Activated CD4-positive, CD25-positive, alpha-beta regulatory T cell treated with anti-CD3 and anti-CD28 coated beads, Interleukin-2, amount 50 U/mL, for 16 hours (primary cell): ENCODE measurements at regions not wholly inside any gene's neighbourhood (a gene's known extent, or its start where the extent isn't known, plus 50 kb on each side); places are given as distances from the start of the nearest gene placed in this dataset.

Source experiments
- DNase-seq: peaks from one replicate; pipeline ENCODE4 v3.0.0-alpha.2; 2020; ENCODE audit warnings: low read depth, low spot score

DNA sequence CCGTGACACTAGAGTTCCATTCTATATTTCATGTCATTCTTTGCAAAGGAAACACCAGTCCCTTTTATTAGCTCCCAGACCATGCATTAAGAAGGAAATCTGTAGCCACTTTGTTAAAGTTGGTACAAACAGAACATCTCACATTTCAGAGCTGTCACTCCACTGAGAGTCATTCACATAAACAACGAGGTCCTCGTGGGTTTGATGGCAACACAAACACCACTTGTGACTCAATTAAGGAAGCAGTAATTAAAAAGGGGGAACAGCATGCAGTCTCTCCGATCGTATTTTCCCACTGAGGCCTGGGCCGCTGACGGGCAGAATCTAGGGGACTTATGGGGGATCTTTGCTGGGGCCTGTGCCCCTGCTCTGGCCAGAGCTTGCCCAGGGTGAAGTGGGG lies 94.2 kb upstream of the ZNF618 start:
- DNase-seq, result no peak

DNA sequence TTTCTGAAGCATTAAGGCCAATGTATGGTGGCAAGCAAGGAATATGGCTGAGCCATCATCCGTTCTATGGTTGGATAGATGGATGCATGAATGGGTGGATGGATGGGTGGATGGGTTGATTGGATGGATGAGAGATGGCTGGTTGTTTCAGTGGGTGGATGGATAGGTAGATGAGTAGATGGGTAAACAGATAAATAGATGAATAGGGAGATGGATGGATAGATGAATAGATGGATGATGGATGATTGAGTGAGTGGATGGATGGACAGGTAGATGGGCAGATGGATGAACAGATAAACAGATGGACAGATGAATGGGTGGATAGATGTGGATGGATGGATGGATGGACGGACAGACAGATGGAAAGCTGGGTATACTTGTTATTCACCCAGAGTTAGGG lies 92.6 kb upstream of the ZNF618 start:
- no peak for DNase-seq

DNA sequence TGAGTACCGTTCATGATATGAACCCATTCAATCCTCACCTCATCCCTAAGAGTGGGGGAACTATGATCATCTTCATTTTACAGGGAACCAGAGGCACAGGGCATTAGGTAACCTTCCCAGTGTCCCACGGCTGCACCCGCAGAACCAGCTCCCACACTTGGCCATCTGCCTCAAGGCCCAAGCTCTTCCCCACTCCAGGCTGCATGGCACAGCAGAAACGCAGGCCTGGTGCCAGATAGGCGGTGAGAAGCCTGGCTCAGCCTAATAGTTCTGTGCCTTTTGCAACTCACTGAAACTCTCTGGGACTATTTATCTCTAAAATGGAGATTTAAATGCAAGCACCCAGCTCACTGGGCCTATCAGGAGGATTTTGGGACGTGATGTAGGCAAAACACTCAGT lies 90.8 kb upstream of the ZNF618 start:
- no peak for DNase-seq

DNA sequence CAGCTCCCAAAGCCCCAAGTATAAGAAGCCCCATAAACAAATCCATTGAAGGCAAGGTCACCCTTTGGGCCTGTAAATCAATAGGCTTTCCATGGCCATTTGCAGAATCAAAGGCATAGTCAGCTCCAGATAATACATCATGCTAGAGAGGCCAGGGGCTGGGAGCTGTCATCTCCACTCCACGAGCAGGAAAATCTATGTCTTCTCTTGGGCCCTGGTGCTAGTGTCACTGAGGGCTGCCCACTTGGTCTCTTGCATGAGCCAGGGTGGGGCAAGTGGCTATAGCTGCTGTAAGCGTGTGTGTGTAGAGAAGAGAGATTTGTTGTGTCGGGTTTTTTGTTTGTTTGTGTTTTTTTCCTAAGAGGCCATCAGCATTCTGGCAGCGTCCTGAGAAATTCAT lies 90.0 kb upstream of the ZNF618 start:
- no peak for DNase-seq

DNA sequence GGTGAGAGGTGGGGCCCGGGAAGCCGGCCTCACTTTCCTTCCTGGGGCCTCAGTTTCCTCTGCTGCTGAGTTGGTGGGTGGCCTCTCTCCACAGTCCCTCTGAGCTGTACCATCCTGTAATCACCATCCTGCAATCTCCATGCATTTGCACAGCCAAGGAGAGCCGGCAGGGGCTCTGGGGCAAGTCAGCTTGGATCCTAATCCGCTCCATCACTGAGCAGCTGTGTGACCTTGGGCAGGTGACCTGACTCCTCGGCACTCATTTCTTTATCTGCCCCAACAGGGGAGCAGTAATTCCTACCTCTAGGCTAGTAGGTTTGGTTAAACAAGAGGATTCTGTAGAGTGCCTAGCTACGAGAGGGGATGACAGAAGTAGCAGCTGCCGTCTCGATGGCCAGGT lies 88.2 kb upstream of the ZNF618 start:
- no peak for DNase-seq

DNA sequence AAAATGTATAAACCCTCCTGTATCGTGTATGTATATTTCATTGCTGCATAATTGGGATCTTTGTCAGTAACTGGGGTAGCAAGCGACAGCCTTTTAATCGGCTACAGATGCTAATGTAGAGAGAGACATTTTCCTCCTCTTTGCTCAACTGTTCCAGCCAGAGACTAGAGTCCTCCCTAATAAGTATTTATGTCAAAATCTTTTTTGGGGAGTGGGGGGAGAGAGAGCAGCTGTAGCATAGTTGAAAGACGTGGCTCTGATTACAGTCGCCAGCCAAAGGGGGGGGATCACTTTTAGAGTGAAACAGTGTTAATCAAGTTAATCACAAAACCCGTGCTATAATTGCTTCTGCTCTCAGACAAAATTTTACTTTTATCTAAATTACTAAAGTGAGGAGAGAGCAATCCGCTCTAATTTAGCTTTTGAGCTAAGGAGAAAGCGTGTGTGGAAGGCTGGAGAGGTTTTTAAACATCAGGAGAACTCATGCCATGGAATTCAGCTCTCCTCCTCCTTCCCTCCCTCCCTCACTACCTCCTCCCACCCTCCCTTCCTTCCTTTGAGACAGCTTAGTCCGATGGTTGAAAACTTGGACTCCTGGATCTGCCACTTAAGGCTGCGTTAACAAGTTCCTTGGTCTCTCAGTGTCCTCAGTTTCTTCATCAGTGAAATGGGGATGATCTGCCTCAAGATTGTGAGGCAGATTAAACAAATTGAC lies 87.3 kb upstream of the ZNF618 start:
- no peak for DNase-seq

DNA sequence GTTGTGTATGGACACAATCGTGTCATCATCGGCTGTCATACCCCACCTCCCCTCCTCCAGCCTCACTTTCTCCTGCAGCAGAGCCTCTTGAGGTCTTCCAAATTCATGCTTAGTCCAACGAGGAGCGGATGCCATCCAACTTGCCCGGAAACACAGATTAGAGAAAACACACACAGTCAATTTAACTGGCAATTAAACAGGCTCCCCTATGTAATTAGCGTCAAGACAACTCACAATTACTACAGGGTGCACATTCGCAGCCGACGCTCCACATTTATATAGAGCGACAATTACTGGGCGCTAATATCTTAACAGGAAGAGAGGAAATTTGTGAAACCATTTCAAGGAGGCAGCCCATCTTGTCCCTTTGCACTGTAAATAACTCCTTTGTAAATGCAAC lies 86.0 kb upstream of the ZNF618 start:
- DNase-seq, result no peak

DNA sequence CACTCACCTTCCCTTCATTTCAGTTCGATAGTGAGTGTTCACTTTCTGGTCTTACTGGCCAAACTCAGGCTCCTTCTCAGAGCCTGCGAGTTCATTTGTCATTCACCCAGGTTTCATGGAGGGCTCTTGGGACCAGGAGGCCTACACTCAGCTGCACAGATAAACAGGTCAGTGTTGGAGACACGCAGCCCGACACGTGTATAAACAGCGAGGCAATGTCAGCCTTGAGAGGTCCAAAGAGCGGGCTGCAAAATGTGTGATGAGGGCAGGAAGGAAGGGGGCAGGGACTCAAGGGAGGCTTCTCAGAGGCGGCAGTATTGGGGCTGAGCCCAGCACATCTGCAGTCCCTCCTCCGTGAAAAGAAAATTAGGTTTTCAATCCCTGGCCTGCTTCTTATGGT lies 82.6 kb upstream of the ZNF618 start:
- no peak for DNase-seq

DNA sequence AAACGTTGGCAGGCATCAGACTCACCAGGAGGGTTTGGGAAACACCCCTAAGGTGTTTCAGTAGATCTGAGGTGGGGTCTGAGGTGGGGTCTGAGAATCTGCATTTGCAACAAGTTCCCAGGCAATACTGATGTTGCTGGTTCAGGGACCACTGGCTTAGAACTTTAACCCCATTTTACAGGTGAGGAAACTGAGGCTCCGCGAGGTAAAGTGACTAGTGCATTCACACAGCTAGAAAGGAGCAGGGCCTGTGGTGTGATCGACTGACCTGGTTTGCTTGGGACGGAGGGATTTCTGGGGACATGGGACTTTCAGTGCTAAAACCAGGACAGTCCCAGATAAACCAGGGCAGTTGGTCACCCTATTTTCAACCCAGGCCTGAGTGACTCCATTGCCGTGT lies 81.4 kb upstream of the ZNF618 start:
- no peak for DNase-seq

DNA sequence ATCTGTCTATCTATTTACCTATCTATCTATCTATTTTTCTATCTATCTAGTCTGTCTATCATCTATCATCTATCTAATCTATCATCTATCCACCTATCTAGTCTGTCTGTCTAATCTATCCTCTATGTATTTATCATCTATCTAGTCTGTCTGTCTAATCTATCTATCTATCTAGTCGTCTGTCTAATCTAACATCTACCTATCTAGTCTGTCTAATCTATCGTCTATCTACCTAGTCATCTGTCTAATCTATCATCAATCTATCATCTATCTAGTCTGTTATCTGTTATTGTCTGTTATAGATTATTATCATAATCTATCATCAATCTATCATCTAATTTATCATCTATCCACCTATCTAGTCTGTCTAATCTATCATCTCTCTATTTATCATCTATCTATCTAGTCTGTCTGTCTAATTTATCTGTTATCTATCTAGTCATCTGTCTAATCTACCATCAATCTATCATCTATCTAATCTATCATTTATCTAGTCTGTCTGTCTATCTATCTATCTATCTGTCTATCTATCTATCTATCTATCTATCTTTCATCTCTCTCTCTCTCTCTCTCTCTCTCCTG lies 80.2 kb upstream of the ZNF618 start:
- DNase-seq, result no peak

DNA sequence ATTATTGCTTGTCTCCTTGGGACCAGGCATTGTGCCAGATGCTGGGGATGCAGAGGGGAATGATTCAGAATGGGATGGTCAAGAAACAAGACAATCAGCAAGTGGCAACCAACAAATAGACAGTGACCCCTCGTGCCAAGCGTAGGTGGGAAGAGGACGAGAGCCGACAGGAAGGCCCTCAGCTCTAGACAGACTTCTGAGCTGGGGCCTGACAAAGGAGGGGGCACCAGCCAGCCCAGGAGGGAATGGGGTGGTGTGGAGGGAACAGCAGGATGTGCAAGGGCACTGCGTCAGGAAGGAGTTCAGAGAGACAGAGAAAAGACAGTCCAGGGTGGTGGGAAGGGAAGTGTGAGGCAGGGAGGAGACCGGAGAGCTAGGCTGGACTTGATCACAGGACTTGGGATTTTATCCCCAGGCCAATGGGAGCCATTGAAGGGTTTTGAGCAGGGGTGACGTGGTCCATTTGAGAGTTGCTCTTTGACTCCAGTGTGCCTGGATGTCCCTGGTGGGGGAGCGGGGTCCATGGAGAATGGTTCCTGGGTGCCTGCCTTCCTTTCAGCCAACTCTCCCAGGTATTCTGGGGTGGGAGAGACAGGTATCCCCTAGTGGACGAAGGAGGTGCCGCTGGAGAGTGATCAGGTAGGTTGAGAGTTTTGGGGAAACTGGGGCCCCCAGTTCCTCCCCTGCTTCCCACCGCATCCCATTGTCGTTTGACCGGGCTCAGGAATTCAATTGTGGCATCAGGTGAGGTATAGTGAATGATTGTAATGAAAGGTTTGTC lies 79.3 kb upstream of the ZNF618 start:
- DNase-seq, result no peak

DNA sequence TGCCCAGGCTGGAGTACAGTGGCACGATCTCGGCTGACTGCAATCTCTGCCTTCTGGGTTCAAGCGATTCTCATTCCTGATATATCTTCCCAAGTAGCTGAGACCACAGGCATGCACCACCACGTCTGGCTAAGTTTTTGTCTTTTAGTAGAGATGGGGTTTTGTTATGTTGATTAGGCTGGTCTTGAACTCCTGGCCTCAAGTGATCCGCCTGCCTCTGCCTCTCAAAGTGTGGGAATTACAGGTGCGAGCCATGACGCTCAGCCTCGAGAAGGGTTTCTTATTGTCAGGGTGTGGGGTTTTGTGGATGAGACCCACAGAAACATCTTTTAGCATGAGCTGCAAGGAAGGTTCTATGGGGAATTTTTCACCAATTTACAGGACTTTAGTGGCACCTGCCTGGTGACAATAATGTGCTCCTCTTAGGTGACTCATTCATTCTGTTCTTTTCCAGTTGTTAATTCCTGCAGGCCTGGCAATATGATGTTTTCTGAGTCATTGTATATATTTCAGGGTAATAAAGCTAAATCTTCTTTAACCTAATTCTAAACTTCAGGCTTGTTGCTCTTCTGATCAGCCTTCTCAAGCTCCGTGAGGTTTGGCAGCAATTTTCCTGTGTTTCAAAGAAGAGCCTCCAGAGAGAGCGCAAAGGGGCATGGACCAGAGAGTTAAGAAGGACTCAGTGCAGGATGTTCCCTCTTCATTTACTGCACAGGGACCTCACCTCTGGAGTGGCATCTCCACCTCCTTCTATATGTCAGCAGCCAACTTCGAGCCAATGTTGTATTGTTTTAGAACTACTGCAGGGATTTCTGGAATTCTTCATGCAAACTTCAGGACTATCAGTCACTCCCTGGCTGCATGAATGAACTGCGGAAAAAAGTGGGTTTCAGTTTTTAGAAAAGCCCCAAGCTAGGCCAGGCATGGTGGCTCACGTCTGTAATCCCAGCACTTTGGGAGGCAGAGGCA lies 77.8 kb upstream of the ZNF618 start:
- DNase-seq, result no peak

DNA sequence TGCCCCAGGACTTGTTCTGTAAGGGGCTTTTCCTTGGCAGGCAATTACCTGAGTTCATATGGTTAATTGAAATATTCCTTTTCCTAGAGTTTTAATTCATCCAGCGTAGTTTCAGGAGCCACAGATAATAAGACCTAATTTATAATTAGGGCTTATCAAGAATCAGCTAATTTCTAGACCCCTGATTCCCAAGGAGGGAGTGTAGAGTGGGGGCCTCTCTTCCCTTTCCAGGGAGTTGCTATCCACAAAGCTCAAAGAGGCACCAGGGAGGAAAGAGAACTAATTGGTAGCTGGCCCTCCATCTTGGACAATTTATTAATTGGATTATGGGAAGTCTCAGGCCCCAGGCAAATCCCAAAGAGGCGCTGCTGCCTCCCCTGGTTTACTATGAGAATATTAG lies 75.8 kb upstream of the ZNF618 start:
- no peak for DNase-seq

DNA sequence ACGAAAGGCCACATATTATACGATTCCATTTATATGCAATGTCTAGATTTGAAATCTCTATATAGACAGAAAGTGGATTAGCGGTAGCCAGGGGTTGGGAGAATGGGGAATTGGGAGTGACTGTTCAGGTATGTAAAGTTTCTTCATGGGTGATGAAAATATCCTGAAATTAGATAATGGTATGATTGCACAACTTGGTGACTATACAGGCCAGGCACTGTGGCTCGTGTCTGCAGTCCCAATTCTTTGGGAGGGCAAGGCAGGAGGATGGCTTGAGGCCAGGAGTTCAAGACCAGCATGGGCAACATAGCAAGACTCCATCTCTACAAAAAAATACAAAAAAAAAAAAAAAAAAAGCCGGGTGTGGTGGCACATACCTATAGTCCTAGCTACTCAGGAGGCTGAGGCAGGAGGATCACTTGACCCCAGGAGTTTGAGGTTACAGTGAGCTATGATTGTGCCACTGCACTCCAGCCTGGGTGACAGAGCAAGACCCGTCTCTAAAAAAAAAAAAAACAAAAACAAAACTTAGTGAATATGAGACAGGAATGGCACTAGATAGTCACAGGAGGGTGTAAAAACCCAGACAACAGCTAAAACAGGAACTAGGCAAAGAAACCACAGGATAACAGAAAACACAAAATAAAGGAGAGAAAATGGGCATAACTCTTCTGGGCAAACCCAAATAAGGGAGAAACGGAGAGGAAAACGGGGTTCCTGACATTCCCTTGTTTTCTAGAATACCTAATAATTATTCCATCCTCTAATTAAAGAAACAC lies 72.1 kb upstream of the ZNF618 start:
- DNase-seq, result no peak

DNA sequence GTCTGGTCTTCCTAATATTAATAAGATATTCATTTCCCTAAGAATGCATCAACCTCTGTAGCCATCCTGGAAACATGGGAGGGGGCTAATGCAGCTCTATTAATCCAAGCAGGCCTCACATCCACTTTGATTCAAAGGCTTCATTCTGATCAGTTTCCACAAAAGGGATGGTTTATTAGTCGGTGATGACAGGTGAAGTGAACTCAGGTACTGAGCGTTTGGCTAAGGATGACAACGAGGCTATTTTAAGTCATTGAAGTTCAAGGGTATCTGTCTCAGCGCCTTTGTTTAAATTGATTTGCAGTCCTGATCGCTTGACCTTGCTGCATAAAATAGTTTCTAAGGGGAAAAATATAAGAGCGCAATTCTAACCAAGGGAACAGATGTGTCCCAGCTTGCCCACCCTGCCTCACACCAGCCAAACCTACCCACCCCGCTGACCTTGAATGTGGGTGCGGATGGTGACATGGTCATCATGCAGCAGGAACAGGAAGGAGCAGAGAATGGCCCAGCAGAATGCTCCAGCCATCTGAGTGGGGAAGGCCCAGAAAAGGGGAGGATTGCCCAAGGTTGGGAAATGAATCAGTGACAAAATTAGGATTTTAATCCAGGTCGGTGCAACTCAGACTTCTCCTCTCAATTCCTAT lies 70.5 kb upstream of the ZNF618 start:
- DNase-seq, result no peak

DNA sequence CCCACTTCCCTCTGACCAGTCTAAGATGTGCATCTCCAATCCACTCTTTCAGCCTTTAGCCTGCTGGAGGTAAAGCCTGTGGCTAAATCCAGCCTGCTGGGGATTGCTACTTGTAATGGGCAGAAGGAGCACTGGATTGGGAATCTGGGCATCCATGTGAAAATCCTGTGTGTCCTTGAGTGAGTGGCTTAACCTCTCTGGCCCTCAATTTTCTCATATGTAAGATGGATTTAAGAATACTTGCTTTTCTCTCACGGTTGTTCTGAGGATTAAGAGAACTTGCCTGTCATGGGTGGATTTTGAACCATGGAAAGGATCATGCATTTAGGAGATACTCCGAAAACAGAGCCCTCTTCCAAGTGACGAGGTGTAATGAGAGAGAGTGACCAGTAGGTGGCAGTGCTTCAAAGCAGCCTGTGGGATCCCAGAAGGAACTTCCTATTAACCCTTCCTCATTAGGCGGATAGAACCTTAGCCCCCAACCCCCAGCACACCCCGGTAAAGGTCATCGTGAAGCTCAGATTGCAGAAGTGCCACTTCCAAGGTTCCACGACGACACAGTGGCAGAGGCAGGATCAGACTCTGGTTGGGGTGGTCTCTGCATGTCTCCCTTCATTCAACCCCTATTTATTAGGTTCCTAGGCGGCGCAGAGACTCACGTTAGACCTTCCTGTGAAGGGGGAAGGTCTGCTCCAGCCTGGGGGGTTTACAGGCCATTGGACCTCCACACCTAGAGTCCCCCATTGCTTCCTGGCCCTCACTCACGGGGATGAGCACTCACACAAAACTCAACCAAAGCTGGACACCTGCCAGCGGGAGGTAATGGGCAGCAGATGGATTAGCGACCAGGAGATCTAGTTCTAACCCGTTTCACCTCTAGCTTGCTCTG lies 68.7 kb upstream of the ZNF618 start:
- no peak for DNase-seq

DNA sequence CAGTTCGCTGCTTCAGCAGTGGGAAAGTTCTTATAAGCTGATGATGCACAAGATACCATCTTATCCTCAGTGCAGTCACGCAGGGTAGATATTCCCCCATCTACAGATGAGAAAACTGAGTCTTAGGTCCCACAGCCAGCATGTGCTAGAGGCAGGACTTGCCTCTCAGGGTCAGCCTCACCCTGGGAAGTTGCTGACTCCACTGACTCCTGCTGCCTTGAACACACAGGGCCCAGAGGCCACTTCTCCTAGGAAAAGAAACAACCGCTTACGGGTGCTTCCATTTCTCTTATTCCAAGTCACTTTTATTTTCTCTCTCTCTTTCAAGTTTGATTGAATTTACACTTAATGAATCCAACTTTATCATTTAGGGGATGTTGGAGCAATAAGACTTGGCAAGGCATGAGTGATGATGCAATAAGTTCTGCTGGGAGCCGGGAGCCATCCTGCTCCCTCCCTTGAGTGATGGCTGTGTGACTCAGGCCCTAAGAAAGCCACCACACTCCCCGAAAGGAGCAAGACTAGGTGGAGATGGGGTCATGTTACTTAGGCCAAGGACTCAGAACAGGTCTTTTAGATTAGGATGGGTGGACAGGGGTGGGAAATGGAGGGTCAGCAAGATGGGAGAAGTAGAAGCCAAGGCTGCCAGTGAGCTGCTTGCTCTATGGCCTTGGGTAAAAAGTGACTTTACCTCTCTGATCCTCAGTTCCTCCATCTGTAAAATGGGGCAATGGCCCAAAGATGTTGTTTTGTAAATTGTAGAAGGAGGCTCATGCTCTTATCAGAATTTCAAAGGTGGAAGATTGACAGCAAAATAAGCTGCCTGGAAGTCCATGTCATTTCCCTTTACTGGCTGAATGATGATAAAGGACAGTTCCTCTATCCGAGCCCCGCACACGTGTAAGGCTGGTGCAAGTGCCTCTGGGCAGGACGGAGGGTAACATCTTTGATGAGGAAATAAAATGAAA lies 67.4 kb upstream of the ZNF618 start:
- no peak for DNase-seq

DNA sequence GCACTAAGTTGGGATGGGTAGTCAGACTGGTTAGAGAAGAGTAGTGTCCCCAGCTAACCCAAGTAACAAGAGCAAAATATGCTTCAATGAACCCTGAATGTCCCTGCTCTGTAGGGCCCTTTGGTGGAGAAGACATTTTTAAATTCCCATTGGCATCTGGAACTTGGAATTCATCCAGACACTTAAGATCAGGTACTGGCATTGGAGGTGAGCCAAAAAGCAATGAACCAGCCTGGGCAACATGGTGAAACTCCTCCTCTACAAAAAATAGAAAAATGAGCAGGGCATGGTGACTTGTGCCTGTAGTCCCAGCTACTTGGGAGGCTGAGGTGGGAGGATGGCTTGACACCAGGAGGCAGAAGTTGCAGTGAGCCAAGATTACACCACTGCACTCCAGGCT lies 58.9 kb upstream of the ZNF618 start:
- no peak for DNase-seq
